ENCODE measurements at regions not wholly inside any gene's neighbourhood (a gene's known extent, or its start where the extent isn't known, plus 50 kb on each side); places are given as distances from the start of the nearest gene placed in this dataset.

DNA sequence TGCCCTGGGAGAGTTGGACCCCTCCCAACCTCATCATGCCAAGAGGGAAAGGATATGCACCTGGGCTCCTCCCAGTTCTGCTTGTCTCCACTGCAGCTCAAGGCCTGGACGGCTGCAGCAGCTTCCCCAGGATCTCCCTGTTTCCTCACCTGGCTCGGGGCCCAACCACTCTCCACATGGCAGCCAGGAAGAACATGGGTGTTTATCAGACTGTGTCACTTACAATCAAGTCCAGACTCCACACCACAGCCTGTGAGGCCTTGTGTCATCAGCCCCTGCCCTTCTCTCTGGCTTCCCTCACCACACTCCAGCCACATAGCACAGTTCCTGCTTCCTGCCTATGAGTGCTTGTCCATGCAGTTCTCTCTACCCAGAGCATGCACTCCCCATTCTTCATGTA lies 534.4 kb downstream of the EPHB1 start:
- TF ChIP-seq CTCF (IDR thresholded peaks at IDR 0.05; ENCODE audit: poor library complexity, severe bottlenecking) (no peak), EZH2 (IDR thresholded peaks at IDR 0.05; ENCODE audit: borderline replicate concordance, insufficient read depth, low read length, poor library complexity, severe bottlenecking) (no peak), POLR2AphosphoS5 (IDR thresholded peaks at IDR 0.05) (no peak), EP300 (conservative IDR thresholded peaks at IDR 0.05; ENCODE audit: poor library complexity, severe bottlenecking) (no peak), MXI1 (conservative IDR thresholded peaks at IDR 0.05; ENCODE audit: poor library complexity, severe bottlenecking) (no peak), TAF1 (IDR thresholded peaks at IDR 0.05; ENCODE audit: low read depth) (no peak), RAD21 (conservative IDR thresholded peaks at IDR 0.05) (no peak)
- TF ChIP-seq, protein P1, sequence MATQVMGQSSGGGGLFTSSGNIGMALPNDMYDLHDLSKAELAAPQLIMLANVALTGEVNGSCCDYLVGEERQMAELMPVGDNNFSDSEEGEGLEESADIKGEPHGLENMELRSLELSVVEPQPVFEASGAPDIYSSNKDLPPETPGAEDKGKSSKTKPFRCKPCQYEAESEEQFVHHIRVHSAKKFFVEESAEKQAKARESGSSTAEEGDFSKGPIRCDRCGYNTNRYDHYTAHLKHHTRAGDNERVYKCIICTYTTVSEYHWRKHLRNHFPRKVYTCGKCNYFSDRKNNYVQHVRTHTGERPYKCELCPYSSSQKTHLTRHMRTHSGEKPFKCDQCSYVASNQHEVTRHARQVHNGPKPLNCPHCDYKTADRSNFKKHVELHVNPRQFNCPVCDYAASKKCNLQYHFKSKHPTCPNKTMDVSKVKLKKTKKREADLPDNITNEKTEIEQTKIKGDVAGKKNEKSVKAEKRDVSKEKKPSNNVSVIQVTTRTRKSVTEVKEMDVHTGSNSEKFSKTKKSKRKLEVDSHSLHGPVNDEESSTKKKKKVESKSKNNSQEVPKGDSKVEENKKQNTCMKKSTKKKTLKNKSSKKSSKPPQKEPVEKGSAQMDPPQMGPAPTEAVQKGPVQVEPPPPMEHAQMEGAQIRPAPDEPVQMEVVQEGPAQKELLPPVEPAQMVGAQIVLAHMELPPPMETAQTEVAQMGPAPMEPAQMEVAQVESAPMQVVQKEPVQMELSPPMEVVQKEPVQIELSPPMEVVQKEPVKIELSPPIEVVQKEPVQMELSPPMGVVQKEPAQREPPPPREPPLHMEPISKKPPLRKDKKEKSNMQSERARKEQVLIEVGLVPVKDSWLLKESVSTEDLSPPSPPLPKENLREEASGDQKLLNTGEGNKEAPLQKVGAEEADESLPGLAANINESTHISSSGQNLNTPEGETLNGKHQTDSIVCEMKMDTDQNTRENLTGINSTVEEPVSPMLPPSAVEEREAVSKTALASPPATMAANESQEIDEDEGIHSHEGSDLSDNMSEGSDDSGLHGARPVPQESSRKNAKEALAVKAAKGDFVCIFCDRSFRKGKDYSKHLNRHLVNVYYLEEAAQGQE (IDR thresholded peaks at IDR 0.05; ENCODE audit: borderline replicate concordance) = no peak

Measured in neural cell (in vitro differentiated cells).